GM23338 (cell line): ENCODE measurements at regions not wholly inside any gene's neighbourhood (a gene's known extent, or its start where the extent isn't known, plus 50 kb on each side); places are given as distances from the start of the nearest gene placed in this dataset.

Experiments
- ATAC-seq: fragments of 200-7000 bp; cut with Tn5 transposase; 3 replicates; pipeline ENCODE4 v1.9.1; 2020
- DNase-seq: peaks from one replicate; pipeline ENCODE4 v3.0.0-alpha.2; 2015; ENCODE audit warnings: low spot score
- H2AFZ ChIP-seq: fragments of 200-600 bp; sonication (generic); 2 replicates; pipeline ENCODE4 v1.8.0; 2016; ENCODE audit warnings: antibody characterized with exemption, mild to moderate bottlenecking, moderate library complexity
- H3F3A ChIP-seq: fragments of 200-600 bp; sonication (generic); replicated peaks from 2 replicates; pipeline ENCODE4 v1.8.0; 2017; ENCODE audit warnings: antibody characterized with exemption, mixed run types, low read depth
- H3K27ac ChIP-seq: fragments of 200-600 bp; sonication (generic); 2 replicates; pipeline ENCODE4 v1.6.1; 2016; ENCODE audit warnings: low read depth
- H3K27me3 ChIP-seq: fragments of 200-600 bp; sonication (generic); 2 replicates; pipeline ENCODE4 v1.8.0; 2016; ENCODE audit warnings: mild to moderate bottlenecking, mixed run types, moderate library complexity; ENCODE audit not compliant: insufficient read depth
- H3K36me3 ChIP-seq: fragments of 200-600 bp; sonication (generic); 2 replicates; pipeline ENCODE4 v1.8.0; 2016; ENCODE audit warnings: mild to moderate bottlenecking; ENCODE audit not compliant: insufficient read depth
- H3K4me1 ChIP-seq: fragments of 200-600 bp; sonication (generic); 2 replicates; pipeline ENCODE4 v1.8.0; 2016; ENCODE audit warnings: mild to moderate bottlenecking, moderate library complexity; ENCODE audit not compliant: insufficient read depth
- H3K4me2 ChIP-seq: fragments of 200-600 bp; sonication (generic); 2 replicates; pipeline ENCODE4 v1.7.1; 2017; ENCODE audit warnings: mixed run types
- H3K4me3 ChIP-seq: fragments of 200-600 bp; sonication (generic); 2 replicates; pipeline ENCODE4 v1.6.1; 2016; ENCODE audit warnings: mixed run types
- H3K79me2 ChIP-seq: fragments of 200-600 bp; sonication (generic); replicated peaks from 2 replicates; pipeline ENCODE4 v1.8.0; 2017; ENCODE audit warnings: mild to moderate bottlenecking; ENCODE audit not compliant: insufficient read depth
- H3K9me2 ChIP-seq: fragments of 200-600 bp; sonication (generic); 2 replicates; pipeline ENCODE4 v1.8.0; 2017; ENCODE audit not compliant: insufficient read depth
- H4K20me1 ChIP-seq: fragments of 200-600 bp; sonication (generic); replicated peaks from 2 replicates; pipeline ENCODE4 v1.8.0; 2017; ENCODE audit warnings: mild to moderate bottlenecking; ENCODE audit not compliant: insufficient read depth
- H3K27ac Mint-ChIP-seq: 2 replicates; pipeline ENCODE4 v1.8.0; 2020; ENCODE audit warnings: inconsistent platforms, mild to moderate bottlenecking, moderate library complexity, mixed read lengths
- H3K27me3 Mint-ChIP-seq: 3 replicates; pipeline ENCODE4 v1.8.0; 2022; ENCODE audit warnings: low read depth, mild to moderate bottlenecking, moderate library complexity, mixed read lengths, inconsistent platforms; ENCODE audit not compliant: insufficient read depth, poor library complexity
- H3K36me3 Mint-ChIP-seq: 3 replicates; pipeline ENCODE4 v1.8.0; 2021; ENCODE audit warnings: low read depth, mild to moderate bottlenecking, inconsistent platforms, moderate library complexity, mixed read lengths
- H3K4me1 Mint-ChIP-seq: 3 replicates; pipeline ENCODE4 v1.8.0; 2020; ENCODE audit warnings: mild to moderate bottlenecking, inconsistent platforms, mixed read lengths
- H3K4me3 Mint-ChIP-seq: 3 replicates; pipeline ENCODE4 v1.8.0; 2021; ENCODE audit warnings: moderate library complexity, mild to moderate bottlenecking, inconsistent platforms, mixed read lengths
- H3K9me3 Mint-ChIP-seq: 3 replicates; pipeline ENCODE4 v1.8.0; 2020; ENCODE audit warnings: moderate library complexity, mild to moderate bottlenecking, inconsistent platforms, mixed read lengths
- CREB1 ChIP-seq: fragments of 250-450 bp; sonication (Bioruptor Pico); IDR thresholded peaks from 2 replicates; pipeline ENCODE4 v1.5.0; 2020; ENCODE audit warnings: low read depth, mild to moderate bottlenecking, moderate library complexity
- EZH2 ChIP-seq: fragments of 200-600 bp; sonication (generic); IDR thresholded peaks from one replicate; pipeline ENCODE4 v1.8.0; 2017; ENCODE audit warnings: antibody characterized with exemption, mild to moderate bottlenecking, low read depth; ENCODE audit not compliant: unreplicated experiment
- EZH2phosphoT487 ChIP-seq: fragments of 200-600 bp; sonication (generic); IDR thresholded peaks from one replicate; pipeline ENCODE4 v1.8.1; 2018; ENCODE audit warnings: antibody characterized with exemption; ENCODE audit not compliant: unreplicated experiment
- JUNB ChIP-seq: IDR thresholded peaks from one replicate; pipeline ENCODE4 v1.6.1; 2016; ENCODE audit warnings: antibody characterized with exemption; ENCODE audit not compliant: unreplicated experiment
- NANOG ChIP-seq: IDR thresholded peaks from 2 replicates; pipeline ENCODE4 v1.6.1; 2016; ENCODE audit warnings: antibody characterized with exemption, borderline replicate concordance
- POLR2AphosphoS5 ChIP-seq: IDR thresholded peaks from 2 replicates; pipeline ENCODE4 v1.6.1; 2016; ENCODE audit warnings: antibody characterized with exemption, low read depth
- STAT1 ChIP-seq: IDR thresholded peaks from one replicate; pipeline ENCODE4 v1.6.1; 2016; ENCODE audit warnings: antibody characterized with exemption; ENCODE audit not compliant: unreplicated experiment
- ZNF114 ChIP-seq: fragments of 250-450 bp; sonication (Bioruptor Pico); IDR thresholded peaks from 2 replicates; pipeline ENCODE4 v1.5.0; 2020; ENCODE audit warnings: mild to moderate bottlenecking, moderate library complexity
- ZNF331 ChIP-seq: fragments of 250-450 bp; sonication (Bioruptor Pico); IDR thresholded peaks from 2 replicates; pipeline ENCODE4 v1.5.0; 2020; ENCODE audit warnings: low read depth, mild to moderate bottlenecking, moderate library complexity
- TF ChIP-seq, protein P1 (sequence below): IDR thresholded peaks from 2 replicates; pipeline ENCODE4 v1.6.1; 2016; ENCODE audit warnings: antibody characterized with exemption
- TF ChIP-seq, protein P2 (sequence below), 2 experiments: fragments of 200-600 bp in 1 of 2; sonication (generic) in 1 of 2; conservative IDR thresholded peaks; 2 replicates each; pipeline versions ENCODE4 v1.5.1 to v1.6.1; 2016 to 2017; ENCODE audit warnings: antibody characterized with exemption in 2 of 2, low read depth in 2 of 2, mild to moderate bottlenecking in 2 of 2, moderate library complexity in 1 of 2
- TF ChIP-seq, protein P3 (sequence below): fragments of 250-450 bp; sonication (Bioruptor Pico); IDR thresholded peaks from 2 replicates; pipeline ENCODE4 v1.5.0; 2020; ENCODE audit warnings: mild to moderate bottlenecking, moderate library complexity
- TF ChIP-seq, protein P4 (sequence below): IDR thresholded peaks from one replicate; pipeline ENCODE4 v1.6.1; 2018; ENCODE audit warnings: antibody characterized with exemption; ENCODE audit not compliant: unreplicated experiment

- TF ChIP-seq CREB1 (CRISPR knock-in tag): no peak
- no peak for TF ChIP-seq POLR2AphosphoS5
- no peak for TF ChIP-seq EZH2phosphoT487
- TF ChIP-seq, protein P1, sequence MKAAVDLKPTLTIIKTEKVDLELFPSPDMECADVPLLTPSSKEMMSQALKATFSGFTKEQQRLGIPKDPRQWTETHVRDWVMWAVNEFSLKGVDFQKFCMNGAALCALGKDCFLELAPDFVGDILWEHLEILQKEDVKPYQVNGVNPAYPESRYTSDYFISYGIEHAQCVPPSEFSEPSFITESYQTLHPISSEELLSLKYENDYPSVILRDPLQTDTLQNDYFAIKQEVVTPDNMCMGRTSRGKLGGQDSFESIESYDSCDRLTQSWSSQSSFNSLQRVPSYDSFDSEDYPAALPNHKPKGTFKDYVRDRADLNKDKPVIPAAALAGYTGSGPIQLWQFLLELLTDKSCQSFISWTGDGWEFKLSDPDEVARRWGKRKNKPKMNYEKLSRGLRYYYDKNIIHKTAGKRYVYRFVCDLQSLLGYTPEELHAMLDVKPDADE: no peak
- TF ChIP-seq, protein P2, sequence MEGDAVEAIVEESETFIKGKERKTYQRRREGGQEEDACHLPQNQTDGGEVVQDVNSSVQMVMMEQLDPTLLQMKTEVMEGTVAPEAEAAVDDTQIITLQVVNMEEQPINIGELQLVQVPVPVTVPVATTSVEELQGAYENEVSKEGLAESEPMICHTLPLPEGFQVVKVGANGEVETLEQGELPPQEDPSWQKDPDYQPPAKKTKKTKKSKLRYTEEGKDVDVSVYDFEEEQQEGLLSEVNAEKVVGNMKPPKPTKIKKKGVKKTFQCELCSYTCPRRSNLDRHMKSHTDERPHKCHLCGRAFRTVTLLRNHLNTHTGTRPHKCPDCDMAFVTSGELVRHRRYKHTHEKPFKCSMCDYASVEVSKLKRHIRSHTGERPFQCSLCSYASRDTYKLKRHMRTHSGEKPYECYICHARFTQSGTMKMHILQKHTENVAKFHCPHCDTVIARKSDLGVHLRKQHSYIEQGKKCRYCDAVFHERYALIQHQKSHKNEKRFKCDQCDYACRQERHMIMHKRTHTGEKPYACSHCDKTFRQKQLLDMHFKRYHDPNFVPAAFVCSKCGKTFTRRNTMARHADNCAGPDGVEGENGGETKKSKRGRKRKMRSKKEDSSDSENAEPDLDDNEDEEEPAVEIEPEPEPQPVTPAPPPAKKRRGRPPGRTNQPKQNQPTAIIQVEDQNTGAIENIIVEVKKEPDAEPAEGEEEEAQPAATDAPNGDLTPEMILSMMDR (conservative IDR thresholded peaks at IDR 0.05; ENCODE audit: low read depth in 2 of 2): no peak
- no peak for TF ChIP-seq NANOG
- TF ChIP-seq EZH2: no peak
- no peak for TF ChIP-seq ZNF331
- no peak for TF ChIP-seq STAT1
- TF ChIP-seq, protein P3, sequence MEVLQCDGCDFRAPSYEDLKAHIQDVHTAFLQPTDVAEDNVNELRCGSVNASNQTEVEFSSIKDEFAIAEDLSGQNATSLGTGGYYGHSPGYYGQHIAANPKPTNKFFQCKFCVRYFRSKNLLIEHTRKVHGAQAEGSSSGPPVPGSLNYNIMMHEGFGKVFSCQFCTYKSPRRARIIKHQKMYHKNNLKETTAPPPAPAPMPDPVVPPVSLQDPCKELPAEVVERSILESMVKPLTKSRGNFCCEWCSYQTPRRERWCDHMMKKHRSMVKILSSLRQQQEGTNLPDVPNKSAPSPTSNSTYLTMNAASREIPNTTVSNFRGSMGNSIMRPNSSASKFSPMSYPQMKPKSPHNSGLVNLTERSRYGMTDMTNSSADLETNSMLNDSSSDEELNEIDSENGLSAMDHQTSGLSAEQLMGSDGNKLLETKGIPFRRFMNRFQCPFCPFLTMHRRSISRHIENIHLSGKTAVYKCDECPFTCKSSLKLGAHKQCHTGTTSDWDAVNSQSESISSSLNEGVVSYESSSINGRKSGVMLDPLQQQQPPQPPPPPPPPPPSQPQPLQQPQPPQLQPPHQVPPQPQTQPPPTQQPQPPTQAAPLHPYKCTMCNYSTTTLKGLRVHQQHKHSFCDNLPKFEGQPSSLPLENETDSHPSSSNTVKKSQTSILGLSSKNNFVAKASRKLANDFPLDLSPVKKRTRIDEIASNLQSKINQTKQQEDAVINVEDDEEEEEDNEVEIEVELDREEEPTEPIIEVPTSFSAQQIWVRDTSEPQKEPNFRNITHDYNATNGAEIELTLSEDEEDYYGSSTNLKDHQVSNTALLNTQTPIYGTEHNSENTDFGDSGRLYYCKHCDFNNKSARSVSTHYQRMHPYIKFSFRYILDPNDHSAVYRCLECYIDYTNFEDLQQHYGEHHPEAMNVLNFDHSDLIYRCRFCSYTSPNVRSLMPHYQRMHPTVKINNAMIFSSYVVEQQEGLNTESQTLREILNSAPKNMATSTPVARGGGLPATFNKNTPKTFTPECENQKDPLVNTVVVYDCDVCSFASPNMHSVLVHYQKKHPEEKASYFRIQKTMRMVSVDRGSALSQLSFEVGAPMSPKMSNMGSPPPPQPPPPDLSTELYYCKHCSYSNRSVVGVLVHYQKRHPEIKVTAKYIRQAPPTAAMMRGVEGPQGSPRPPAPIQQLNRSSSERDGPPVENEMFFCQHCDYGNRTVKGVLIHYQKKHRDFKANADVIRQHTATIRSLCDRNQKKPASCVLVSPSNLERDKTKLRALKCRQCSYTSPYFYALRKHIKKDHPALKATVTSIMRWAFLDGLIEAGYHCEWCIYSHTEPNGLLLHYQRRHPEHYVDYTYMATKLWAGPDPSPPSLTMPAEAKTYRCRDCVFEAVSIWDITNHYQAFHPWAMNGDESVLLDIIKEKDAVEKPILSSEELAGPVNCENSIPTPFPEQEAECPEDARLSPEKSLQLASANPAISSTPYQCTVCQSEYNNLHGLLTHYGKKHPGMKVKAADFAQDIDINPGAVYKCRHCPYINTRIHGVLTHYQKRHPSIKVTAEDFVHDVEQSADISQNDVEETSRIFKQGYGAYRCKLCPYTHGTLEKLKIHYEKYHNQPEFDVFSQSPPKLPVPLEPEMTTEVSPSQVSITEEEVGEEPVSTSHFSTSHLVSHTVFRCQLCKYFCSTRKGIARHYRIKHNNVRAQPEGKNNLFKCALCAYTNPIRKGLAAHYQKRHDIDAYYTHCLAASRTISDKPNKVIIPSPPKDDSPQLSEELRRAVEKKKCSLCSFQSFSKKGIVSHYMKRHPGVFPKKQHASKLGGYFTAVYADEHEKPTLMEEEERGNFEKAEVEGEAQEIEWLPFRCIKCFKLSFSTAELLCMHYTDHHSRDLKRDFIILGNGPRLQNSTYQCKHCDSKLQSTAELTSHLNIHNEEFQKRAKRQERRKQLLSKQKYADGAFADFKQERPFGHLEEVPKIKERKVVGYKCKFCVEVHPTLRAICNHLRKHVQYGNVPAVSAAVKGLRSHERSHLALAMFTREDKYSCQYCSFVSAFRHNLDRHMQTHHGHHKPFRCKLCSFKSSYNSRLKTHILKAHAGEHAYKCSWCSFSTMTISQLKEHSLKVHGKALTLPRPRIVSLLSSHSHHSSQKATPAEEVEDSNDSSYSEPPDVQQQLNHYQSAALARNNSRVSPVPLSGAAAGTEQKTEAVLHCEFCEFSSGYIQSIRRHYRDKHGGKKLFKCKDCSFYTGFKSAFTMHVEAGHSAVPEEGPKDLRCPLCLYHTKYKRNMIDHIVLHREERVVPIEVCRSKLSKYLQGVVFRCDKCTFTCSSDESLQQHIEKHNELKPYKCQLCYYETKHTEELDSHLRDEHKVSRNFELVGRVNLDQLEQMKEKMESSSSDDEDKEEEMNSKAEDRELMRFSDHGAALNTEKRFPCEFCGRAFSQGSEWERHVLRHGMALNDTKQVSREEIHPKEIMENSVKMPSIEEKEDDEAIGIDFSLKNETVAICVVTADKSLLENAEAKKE (CRISPR knock-in tag): no peak
- TF ChIP-seq ZNF114: no peak
- TF ChIP-seq, protein P4, sequence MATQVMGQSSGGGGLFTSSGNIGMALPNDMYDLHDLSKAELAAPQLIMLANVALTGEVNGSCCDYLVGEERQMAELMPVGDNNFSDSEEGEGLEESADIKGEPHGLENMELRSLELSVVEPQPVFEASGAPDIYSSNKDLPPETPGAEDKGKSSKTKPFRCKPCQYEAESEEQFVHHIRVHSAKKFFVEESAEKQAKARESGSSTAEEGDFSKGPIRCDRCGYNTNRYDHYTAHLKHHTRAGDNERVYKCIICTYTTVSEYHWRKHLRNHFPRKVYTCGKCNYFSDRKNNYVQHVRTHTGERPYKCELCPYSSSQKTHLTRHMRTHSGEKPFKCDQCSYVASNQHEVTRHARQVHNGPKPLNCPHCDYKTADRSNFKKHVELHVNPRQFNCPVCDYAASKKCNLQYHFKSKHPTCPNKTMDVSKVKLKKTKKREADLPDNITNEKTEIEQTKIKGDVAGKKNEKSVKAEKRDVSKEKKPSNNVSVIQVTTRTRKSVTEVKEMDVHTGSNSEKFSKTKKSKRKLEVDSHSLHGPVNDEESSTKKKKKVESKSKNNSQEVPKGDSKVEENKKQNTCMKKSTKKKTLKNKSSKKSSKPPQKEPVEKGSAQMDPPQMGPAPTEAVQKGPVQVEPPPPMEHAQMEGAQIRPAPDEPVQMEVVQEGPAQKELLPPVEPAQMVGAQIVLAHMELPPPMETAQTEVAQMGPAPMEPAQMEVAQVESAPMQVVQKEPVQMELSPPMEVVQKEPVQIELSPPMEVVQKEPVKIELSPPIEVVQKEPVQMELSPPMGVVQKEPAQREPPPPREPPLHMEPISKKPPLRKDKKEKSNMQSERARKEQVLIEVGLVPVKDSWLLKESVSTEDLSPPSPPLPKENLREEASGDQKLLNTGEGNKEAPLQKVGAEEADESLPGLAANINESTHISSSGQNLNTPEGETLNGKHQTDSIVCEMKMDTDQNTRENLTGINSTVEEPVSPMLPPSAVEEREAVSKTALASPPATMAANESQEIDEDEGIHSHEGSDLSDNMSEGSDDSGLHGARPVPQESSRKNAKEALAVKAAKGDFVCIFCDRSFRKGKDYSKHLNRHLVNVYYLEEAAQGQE: no peak
- no peak for TF ChIP-seq JUNB
- no peak overlapping the region for H2AFZ ChIP-seq
- H3K36me3 ChIP-seq: no peaks in the 10 kb centered on the region
- no peak overlapping the region for H3K27ac Mint-ChIP-seq
- no peaks in the 10 kb centered on the region for H3K79me2 ChIP-seq
- H3F3A ChIP-seq: no peaks in the 10 kb centered on the region
- H3K9me3 Mint-ChIP-seq: peaks cover 7% of the 10 kb centered on the region; the same call in 2 of the 3 replicates
- H3K27me3 Mint-ChIP-seq: no peaks in the 10 kb centered on the region
- ATAC-seq (no peak), DNase-seq (no peak)
- peaks cover 2% of the 10 kb centered on the region for H3K4me1 Mint-ChIP-seq
- H4K20me1 ChIP-seq: no peaks in the 10 kb centered on the region
- H3K36me3 Mint-ChIP-seq: peaks cover 4% of the 10 kb centered on the region; the same call in 2 of the 3 replicates
- H3K27me3 ChIP-seq: no peaks in the 10 kb centered on the region
- H3K4me3 Mint-ChIP-seq: no peak overlapping the region
- no peak overlapping the region for H3K27ac ChIP-seq
- H3K4me3 ChIP-seq: no peak overlapping the region
- H3K4me2 ChIP-seq: no peak overlapping the region
- H3K9me2 ChIP-seq: 0 out of 2 replicates have a peak, but pooled peaks cover 3% of the 10 kb centered on the region
- no peaks in the 10 kb centered on the region; the same call in 1 of the 2 replicates for H3K4me1 ChIP-seq
Observed at GRCh38 chr18:42306594-42306980, 351.6 kb downstream of the PIK3C3 start.
